Activated naive CD8-positive, alpha-beta T cell treated with anti-CD3 and anti-CD28 coated beads, Interleukin-2, amount 10 ng/mL, durations not matched to agents 7 days and 5 days (primary cell): ENCODE measurements at regions not wholly inside any gene's neighbourhood (a gene's known extent, or its start where the extent isn't known, plus 50 kb on each side); places are given as distances from the start of the nearest gene placed in this dataset.

Source experiments
- ATAC-seq: fragments of 150-1000 bp; cut with Tn5 transposase; one replicate; pipeline ENCODE4 v1.10.0; 2021; ENCODE audit warnings: low read depth, moderate library complexity
- POLR2A ChIA-PET: fragments of 350-600 bp; sonication (Branson Sonifier 250); formaldehyde crosslinking; loops from one replicate; lab custom pipeline; 2021; ENCODE audit warnings: antibody characterized with exemption; lab: Charles Lee
- DNase-seq: peaks from one replicate; pipeline ENCODE4 v3.0.0; 2021
- H3K27ac Mint-ChIP-seq: one replicate; pipeline ENCODE4 v1.8.0; 2022; ENCODE audit warnings: mild to moderate bottlenecking, mixed read lengths
- H3K27me3 Mint-ChIP-seq: one replicate; pipeline ENCODE4 v1.8.0; 2022; ENCODE audit warnings: mild to moderate bottlenecking, moderate library complexity, mixed read lengths
- H3K36me3 Mint-ChIP-seq: one replicate; pipeline ENCODE4 v1.8.0; 2021; ENCODE audit warnings: mild to moderate bottlenecking, mixed read lengths
- H3K4me1 Mint-ChIP-seq: one replicate; pipeline ENCODE4 v1.8.0; 2021; ENCODE audit warnings: mixed read lengths
- H3K4me3 Mint-ChIP-seq: one replicate; pipeline ENCODE4 v1.8.0; 2022; ENCODE audit warnings: mild to moderate bottlenecking, moderate library complexity, mixed read lengths
- H3K9me3 Mint-ChIP-seq: one replicate; pipeline ENCODE4 v1.8.0; 2021; ENCODE audit warnings: mixed read lengths

GRCh38 chr7:118757066-118757465 lies 532.6 kb downstream of the ANKRD7 start:
- DNase-seq (no peak), ATAC-seq (no peak)
- POLR2A ChIA-PET, result no interaction called here
- Mint-ChIP-seq H3K27me3 (no peaks in the 10 kb centered on the region), H3K27ac (no peak overlapping the region), H3K4me1 (no peaks in the 10 kb centered on the region), H3K4me3 (no peak overlapping the region), H3K9me3 (no peaks in the 10 kb centered on the region), H3K36me3 (no peaks in the 10 kb centered on the region)

GRCh38 chr7:118758582-118758981 lies 534.1 kb downstream of the ANKRD7 start:
- no peaks in the 10 kb centered on the region for H3K36me3 Mint-ChIP-seq
- no peak for ATAC-seq
- H3K9me3 Mint-ChIP-seq, result no peaks in the 10 kb centered on the region
- POLR2A ChIA-PET, result no interaction called here
- no peak overlapping the region for H3K27ac Mint-ChIP-seq
- H3K27me3 Mint-ChIP-seq, result no peaks in the 10 kb centered on the region
- no peaks in the 10 kb centered on the region for H3K4me1 Mint-ChIP-seq
- DNase-seq, result no peak
- no peak overlapping the region for H3K4me3 Mint-ChIP-seq

GRCh38 chr7:118759921-118760320 lies 535.4 kb downstream of the ANKRD7 start:
- no peak overlapping the region for H3K4me3 Mint-ChIP-seq
- ATAC-seq (no peak), DNase-seq (no peak)
- no peaks in the 10 kb centered on the region for H3K9me3 Mint-ChIP-seq
- no peak overlapping the region for H3K27ac Mint-ChIP-seq
- no peaks in the 10 kb centered on the region for H3K27me3 Mint-ChIP-seq
- no peaks in the 10 kb centered on the region for H3K36me3 Mint-ChIP-seq
- no peaks in the 10 kb centered on the region for H3K4me1 Mint-ChIP-seq
- POLR2A ChIA-PET, result no interaction called here

GRCh38 chr7:118762451-118762850 lies 537.9 kb downstream of the ANKRD7 start:
- Mint-ChIP-seq H3K27me3 (no peaks in the 10 kb centered on the region), H3K27ac (no peak overlapping the region), H3K4me1 (no peaks in the 10 kb centered on the region), H3K4me3 (no peak overlapping the region), H3K36me3 (no peaks in the 10 kb centered on the region), H3K9me3 (no peaks in the 10 kb centered on the region)
- ATAC-seq (no peak), DNase-seq (no peak)
- POLR2A ChIA-PET, result interaction anchor here (0.8 kb wide), 1 partner anchor 539 kb away, joined by 3 read pairs; no protein-coding TSS in a partner anchor

GRCh38 chr7:118764221-118764620 lies 539.7 kb downstream of the ANKRD7 start:
- Mint-ChIP-seq H3K36me3 (no peaks in the 10 kb centered on the region), H3K4me1 (no peaks in the 10 kb centered on the region), H3K27me3 (no peaks in the 10 kb centered on the region), H3K9me3 (peaks cover 2% of the 10 kb centered on the region), H3K4me3 (no peak overlapping the region), H3K27ac (no peak overlapping the region)
- no peak for DNase-seq
- POLR2A ChIA-PET, result no interaction called here
- ATAC-seq, result no peak

GRCh38 chr7:118771672-118772071 lies 547.2 kb downstream of the ANKRD7 start:
- Mint-ChIP-seq H3K27me3 (no peaks in the 10 kb centered on the region), H3K4me3 (no peak overlapping the region), H3K4me1 (no peaks in the 10 kb centered on the region), H3K27ac (no peak overlapping the region), H3K9me3 (peaks cover 2% of the 10 kb centered on the region), H3K36me3 (no peaks in the 10 kb centered on the region)
- ATAC-seq, result no peak
- DNase-seq, result no peak
- POLR2A ChIA-PET, result no interaction called here

- Mint-ChIP-seq H3K4me1 (no peaks in the 10 kb centered on the region), H3K4me3 (no peak overlapping the region), H3K27me3 (no peaks in the 10 kb centered on the region), H3K36me3 (no peaks in the 10 kb centered on the region), H3K27ac (no peak overlapping the region), H3K9me3 (peaks cover 2% of the 10 kb centered on the region)
- ATAC-seq, result no peak
- POLR2A ChIA-PET, result no interaction called here
- DNase-seq, result no peak
Measured at GRCh38 chr7:118777308-118777707, 552.8 kb downstream of the ANKRD7 start.

- Mint-ChIP-seq H3K27ac (no peak overlapping the region), H3K4me1 (no peaks in the 10 kb centered on the region), H3K36me3 (no peaks in the 10 kb centered on the region), H3K27me3 (no peaks in the 10 kb centered on the region), H3K4me3 (no peak overlapping the region), H3K9me3 (peaks cover 3% of the 10 kb centered on the region)
- ATAC-seq (no peak), DNase-seq (no peak)
- POLR2A ChIA-PET, result no interaction called here
Measured at GRCh38 chr7:118792682-118793081, 568.2 kb downstream of the ANKRD7 start.

- POLR2A ChIA-PET, result no interaction called here
- DNase-seq (no peak), ATAC-seq (no peak)
- Mint-ChIP-seq H3K36me3 (no peaks in the 10 kb centered on the region), H3K27me3 (no peaks in the 10 kb centered on the region), H3K27ac (no peak overlapping the region), H3K4me3 (no peak overlapping the region), H3K9me3 (peaks cover 3% of the 10 kb centered on the region), H3K4me1 (no peaks in the 10 kb centered on the region)
Measured at GRCh38 chr7:118793582-118793981, 569.1 kb downstream of the ANKRD7 start.

- Mint-ChIP-seq H3K27me3 (no peaks in the 10 kb centered on the region), H3K4me1 (no peaks in the 10 kb centered on the region), H3K9me3 (peaks cover 3% of the 10 kb centered on the region), H3K27ac (no peak overlapping the region), H3K4me3 (no peak overlapping the region), H3K36me3 (no peaks in the 10 kb centered on the region)
- DNase-seq (no peak), ATAC-seq (no peak)
- POLR2A ChIA-PET, result no interaction called here
Measured at GRCh38 chr7:118794419-118794818, 569.9 kb downstream of the ANKRD7 start.

- Mint-ChIP-seq H3K4me3 (no peak overlapping the region), H3K9me3 (peaks cover 8% of the 10 kb centered on the region), H3K36me3 (no peaks in the 10 kb centered on the region), H3K27ac (no peak overlapping the region), H3K4me1 (no peaks in the 10 kb centered on the region), H3K27me3 (no peaks in the 10 kb centered on the region)
- ATAC-seq (no peak), DNase-seq (no peak)
- POLR2A ChIA-PET, result no interaction called here
Measured at GRCh38 chr7:118801366-118801765, 576.9 kb downstream of the ANKRD7 start.

GRCh38 chr7:118802726-118803125 lies 578.2 kb downstream of the ANKRD7 start:
- Mint-ChIP-seq H3K9me3 (peaks cover 7% of the 10 kb centered on the region), H3K4me1 (no peaks in the 10 kb centered on the region), H3K27ac (no peak overlapping the region), H3K36me3 (no peaks in the 10 kb centered on the region), H3K27me3 (no peaks in the 10 kb centered on the region), H3K4me3 (no peak overlapping the region)
- POLR2A ChIA-PET, result no interaction called here
- ATAC-seq (no peak), DNase-seq (no peak)

- no peaks in the 10 kb centered on the region for H3K36me3 Mint-ChIP-seq
Measured at GRCh38 chr7:118826246-118826645, 601.7 kb downstream of the ANKRD7 start.

GRCh38 chr7:118836933-118837332 lies 612.4 kb downstream of the ANKRD7 start:
- H3K27me3 Mint-ChIP-seq, result no peaks in the 10 kb centered on the region
- H3K4me1 Mint-ChIP-seq, result no peaks in the 10 kb centered on the region
- no peak for ATAC-seq
- POLR2A ChIA-PET, result no interaction called here
- H3K36me3 Mint-ChIP-seq, result no peaks in the 10 kb centered on the region
- no peak overlapping the region for H3K4me3 Mint-ChIP-seq
- DNase-seq, result no peak
- H3K9me3 Mint-ChIP-seq, result peaks cover 3% of the 10 kb centered on the region
- no peak overlapping the region for H3K27ac Mint-ChIP-seq

More at GRCh38 chr7:118826246-118826645, 601.7 kb downstream of the ANKRD7 start:
- no peak for DNase-seq
- POLR2A ChIA-PET, result no interaction called here
- Mint-ChIP-seq H3K4me1 (no peaks in the 10 kb centered on the region), H3K4me3 (no peak overlapping the region), H3K27me3 (no peaks in the 10 kb centered on the region), H3K27ac (no peak overlapping the region), H3K9me3 (peaks cover 1% of the 10 kb centered on the region)
- no peak for ATAC-seq

- Mint-ChIP-seq H3K4me3 (no peak overlapping the region), H3K4me1 (no peaks in the 10 kb centered on the region), H3K27ac (no peak overlapping the region), H3K27me3 (no peaks in the 10 kb centered on the region), H3K36me3 (no peaks in the 10 kb centered on the region), H3K9me3 (peaks cover 3% of the 10 kb centered on the region)
- DNase-seq (no peak), ATAC-seq (no peak)
- POLR2A ChIA-PET, result no interaction called here
Measured at GRCh38 chr7:118839515-118839914, 615.0 kb downstream of the ANKRD7 start.
